ENCODE measurements at regions not wholly inside any gene's neighbourhood (a gene's known extent, or its start where the extent isn't known, plus 50 kb on each side); places are given as distances from the start of the nearest gene placed in this dataset.
"Not testable (repeated sequence)": the region's sequence is repeated elsewhere in the genome, so short reads cannot be mapped to it uniquely, and the experiment has no call there.

DNA sequence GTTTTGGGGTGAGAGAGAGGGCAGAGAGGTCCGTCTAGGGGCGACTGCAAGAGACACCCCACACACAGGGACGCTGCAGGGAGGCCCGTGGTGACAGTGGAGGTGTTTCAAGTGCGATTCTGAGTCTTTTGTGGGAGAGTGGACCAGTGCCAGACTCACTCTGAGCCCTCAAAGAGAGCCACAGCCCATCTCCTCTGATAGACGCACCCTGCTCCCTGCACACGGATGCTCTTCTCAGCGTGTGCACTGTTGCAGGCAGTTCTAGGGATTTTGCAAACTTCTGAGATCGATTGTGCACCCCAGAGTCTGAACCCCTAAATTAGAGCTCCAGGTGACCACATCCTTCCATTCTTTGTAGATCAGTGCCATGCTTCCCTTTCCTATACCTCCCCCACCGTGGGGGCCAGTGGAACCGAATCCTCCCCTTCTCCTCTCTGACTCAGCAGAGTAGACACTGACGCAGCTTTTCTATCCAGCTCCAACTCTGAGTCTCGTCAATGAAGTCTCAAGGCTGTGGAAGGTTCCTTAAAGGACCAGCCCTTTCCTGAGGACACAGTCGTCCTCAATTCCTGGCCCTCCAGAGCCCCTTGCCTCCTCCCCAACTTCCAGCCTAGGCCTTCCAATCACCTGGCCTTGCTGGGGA, 83.8 kb downstream of the TMEM130 start:
- TF ChIP-seq, protein P1, sequence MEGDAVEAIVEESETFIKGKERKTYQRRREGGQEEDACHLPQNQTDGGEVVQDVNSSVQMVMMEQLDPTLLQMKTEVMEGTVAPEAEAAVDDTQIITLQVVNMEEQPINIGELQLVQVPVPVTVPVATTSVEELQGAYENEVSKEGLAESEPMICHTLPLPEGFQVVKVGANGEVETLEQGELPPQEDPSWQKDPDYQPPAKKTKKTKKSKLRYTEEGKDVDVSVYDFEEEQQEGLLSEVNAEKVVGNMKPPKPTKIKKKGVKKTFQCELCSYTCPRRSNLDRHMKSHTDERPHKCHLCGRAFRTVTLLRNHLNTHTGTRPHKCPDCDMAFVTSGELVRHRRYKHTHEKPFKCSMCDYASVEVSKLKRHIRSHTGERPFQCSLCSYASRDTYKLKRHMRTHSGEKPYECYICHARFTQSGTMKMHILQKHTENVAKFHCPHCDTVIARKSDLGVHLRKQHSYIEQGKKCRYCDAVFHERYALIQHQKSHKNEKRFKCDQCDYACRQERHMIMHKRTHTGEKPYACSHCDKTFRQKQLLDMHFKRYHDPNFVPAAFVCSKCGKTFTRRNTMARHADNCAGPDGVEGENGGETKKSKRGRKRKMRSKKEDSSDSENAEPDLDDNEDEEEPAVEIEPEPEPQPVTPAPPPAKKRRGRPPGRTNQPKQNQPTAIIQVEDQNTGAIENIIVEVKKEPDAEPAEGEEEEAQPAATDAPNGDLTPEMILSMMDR (IDR thresholded peaks at IDR 0.05; ENCODE audit: low read depth, low read length) = no peak
- H3K4me3 ChIP-seq (ENCODE audit: low read depth, low read length) = no peak overlapping the region

DNA sequence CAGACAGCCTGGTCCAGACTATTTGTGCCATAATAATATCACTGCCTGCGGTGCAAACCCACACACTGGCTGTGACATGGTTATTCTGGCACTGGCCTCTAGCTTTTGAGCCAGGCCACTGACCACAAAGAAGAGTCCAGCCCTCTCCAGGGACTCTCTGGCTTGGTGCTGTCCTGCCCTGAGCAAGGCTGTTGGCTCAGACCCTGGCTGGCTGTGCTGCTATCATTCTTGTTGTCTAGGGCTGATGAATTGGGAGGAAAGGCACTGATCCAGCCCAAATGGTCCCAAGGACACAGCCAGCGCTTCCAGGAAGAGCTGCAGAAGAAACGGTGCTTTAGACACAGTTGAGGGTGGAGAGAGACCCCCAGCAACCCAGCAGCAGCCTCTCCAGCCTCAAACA, 80.8 kb downstream of the TMEM130 start:
- no peak overlapping the region for H3K4me3 ChIP-seq (ENCODE audit: low read depth, low read length)

DNA sequence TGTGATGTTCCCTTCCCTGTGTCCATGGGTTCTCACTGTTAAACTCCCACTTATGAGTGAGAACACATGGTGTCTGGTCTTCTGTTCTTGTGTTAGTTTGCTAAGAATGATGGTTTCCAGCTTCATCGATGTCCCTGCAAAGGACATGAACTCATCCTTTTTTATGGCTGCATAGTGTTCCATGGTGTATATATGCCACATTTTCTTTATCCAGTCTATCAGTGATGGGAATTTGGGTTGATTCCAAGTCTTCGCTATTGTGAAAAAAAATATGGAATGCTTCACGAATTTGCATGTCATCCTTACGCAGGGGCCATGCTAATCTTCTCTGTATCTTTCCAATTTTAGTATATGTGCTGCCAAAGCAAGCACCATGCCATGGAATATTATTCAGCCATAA, 75.4 kb downstream of the TMEM130 start:
- H3K4me3 ChIP-seq (ENCODE audit: low read depth, low read length) = not testable (repeated sequence)

More for the DNA sequence above, 80.8 kb downstream of the TMEM130 start:
- TF ChIP-seq, protein P1 (IDR thresholded peaks at IDR 0.05; ENCODE audit: low read depth, low read length) = no peak

DNA sequence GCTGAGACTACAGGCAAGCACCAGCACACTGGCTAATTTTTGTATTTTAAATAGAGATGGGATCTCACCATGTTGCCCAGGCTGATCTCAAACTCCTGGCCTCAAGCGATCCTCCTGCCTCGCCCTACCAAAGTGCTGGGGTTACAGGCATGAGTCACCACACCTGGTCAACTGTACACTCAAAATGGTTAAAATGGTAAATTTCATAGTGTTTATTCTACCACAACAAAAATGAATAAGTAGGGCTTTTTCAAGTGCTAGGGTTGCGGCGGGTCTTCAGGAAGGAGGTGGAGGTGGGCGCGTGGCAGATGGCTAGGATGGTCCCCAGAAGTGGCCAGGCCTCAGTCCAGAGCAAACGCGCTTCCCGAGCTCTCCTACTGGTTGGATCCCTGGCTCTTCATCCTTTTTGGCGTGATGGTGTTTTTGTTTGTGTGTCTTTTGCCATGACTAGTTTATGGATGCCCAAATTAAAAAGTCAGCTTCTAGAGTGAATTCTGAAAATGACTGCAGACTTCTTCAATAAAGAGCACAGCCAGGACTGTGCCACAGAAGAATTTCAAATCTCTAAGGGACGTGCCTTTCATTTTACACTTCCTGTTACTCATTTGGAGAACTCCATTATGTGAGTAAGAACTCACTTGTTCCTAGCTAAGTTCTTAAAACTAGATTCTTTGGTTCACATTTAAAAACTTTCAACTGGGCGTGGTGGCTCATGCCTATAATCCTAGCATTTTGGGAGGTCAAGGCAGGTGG, 73.9 kb downstream of the TMEM130 start:
- H3K4me3 ChIP-seq (ENCODE audit: low read depth, low read length) = no peak overlapping the region
- TF ChIP-seq, protein P1 (IDR thresholded peaks at IDR 0.05; ENCODE audit: low read depth, low read length) = no peak

All from WI38 (cell line).